ENCODE measurements at regions not wholly inside any gene's neighbourhood (a gene's known extent, or its start where the extent isn't known, plus 50 kb on each side); places are given as distances from the start of the nearest gene placed in this dataset.

- no peak for TF ChIP-seq JUND (IDR thresholded peaks at IDR 0.05)
- TF ChIP-seq CTCF (IDR thresholded peaks at IDR 0.05; ENCODE audit: low read depth, low read length, missing input control): no peak
- no peak for TF ChIP-seq ATF3 (IDR thresholded peaks at IDR 0.05)
- TF ChIP-seq EGR1 (IDR thresholded peaks at IDR 0.05; ENCODE audit: low read depth in 2 of 2): no peak
- TF ChIP-seq MAX (IDR thresholded peaks at IDR 0.05): no peak
Observed at GRCh38 chr4:133801883-133802282, 399.7 kb downstream of the PABPC4L start.
